HepG2 (cell line): ENCODE measurements at regions not wholly inside any gene's neighbourhood (a gene's known extent, or its start where the extent isn't known, plus 50 kb on each side); places are given as distances from the start of the nearest gene placed in this dataset.

Experiments used
- ATAC-seq: fragments of 200-7000 bp; cut with Tn5 transposase; 3 replicates; pipeline ENCODE4 v1.9.1; 2020; ENCODE audit warnings: mild to moderate bottlenecking, moderate library complexity
- BruUV-seq: library from RNA; stranded (reverse); fragments of 400-500 nt; replicated peaks from 2 replicates; lab custom pipeline; 2021; lab: Mats Ljungman, UMichigan
- CTCF ChIA-PET: fragments of 300-600 bp; formaldehyde crosslinking; extraction: SDS; loops from one replicate; lab custom pipeline; 2021; ENCODE audit warnings: low total read pairs, inconsistent platforms, low intra/inter-chr PET ratio; lab: Yijun Ruan, JAX
- POLR2A ChIA-PET: fragments of 350-600 bp; sonication (Branson Sonifier 250); formaldehyde crosslinking; loops from one replicate; lab custom pipeline; 2020; ENCODE audit warnings: antibody characterized with exemption, inconsistent platforms; lab: Yijun Ruan, JAX
- DNase-seq: peaks from one replicate; pipeline ENCODE4 v3.0.0-alpha.2; 2015; ENCODE audit warnings: low spot score
- FAIRE-seq: peaks from 3 replicates; lab custom pipeline; 2011; peaks lifted over from hg19 to GRCh38; lab: Jason Lieb, UNC
- H2AFZ ChIP-seq: one replicate; pipeline ENCODE4 v1.6.1; 2011; ENCODE audit warnings: low read length, inconsistent platforms
- H3K27ac ChIP-seq: fragments of 300-600 bp; 3 replicates; pipeline ENCODE4 v1.8.0; 2011; ENCODE audit warnings: mixed run types, mild to moderate bottlenecking, mixed read lengths, low read length, inconsistent platforms; ENCODE audit not compliant: insufficient read depth; ENCODE audit errors: extremely low read length
- H3K27me3 ChIP-seq, 2 experiments: fragments of 200-600 bp in 1 of 2; 2 replicates in 1 of 2; 3 replicates in 1 of 2; pipeline versions ENCODE4 v1.6.0 to v1.8.0; 2011; ENCODE audit warnings: low read length in 2 of 2, mild to moderate bottlenecking in 2 of 2, moderate library complexity in 2 of 2, inconsistent platforms in 1 of 2; ENCODE audit not compliant: insufficient read depth in 2 of 2, control insufficient read depth in 1 of 2
- H3K36me3 ChIP-seq, 2 experiments: fragments of 200-600 bp in 1 of 2; replicated peaks in 1 of 2; 2 replicates in 1 of 2; 3 replicates in 1 of 2; pipeline versions ENCODE4 v1.5.1 to v1.8.0; 2011; ENCODE audit warnings: low read length in 2 of 2, inconsistent platforms in 1 of 2; ENCODE audit not compliant: insufficient read depth in 2 of 2, control insufficient read depth in 1 of 2
- H3K4me1 ChIP-seq: 2 replicates; pipeline ENCODE4 v1.5.1; 2012; ENCODE audit warnings: low read length, inconsistent platforms; ENCODE audit not compliant: insufficient read depth
- H3K4me2 ChIP-seq: 2 replicates; pipeline ENCODE4 v1.6.0; 2011; ENCODE audit warnings: low read depth, low read length, inconsistent platforms
- H3K4me3 ChIP-seq, 3 experiments: fragments of 200-600 bp in 1 of 3; sonication (generic), shearing (Covaris generic) in 1 of 3; replicated peaks in 1 of 3; 2 replicates each; pipeline ENCODE4 v1.5.1; 2011 to 2016; ENCODE audit warnings: low read length in 3 of 3, inconsistent platforms in 2 of 3, low read depth in 2 of 3, mild to moderate bottlenecking in 2 of 3, control low read depth in 1 of 3, mixed read lengths in 1 of 3; ENCODE audit not compliant: insufficient read depth in 1 of 3
- H3K79me2 ChIP-seq: one replicate; pipeline ENCODE4 v1.6.1; 2011; ENCODE audit warnings: low read length, inconsistent platforms; ENCODE audit not compliant: insufficient read depth
- H3K9ac ChIP-seq: 2 replicates; pipeline ENCODE4 v1.6.0; 2011; ENCODE audit warnings: mild to moderate bottlenecking, low read depth, low read length, inconsistent platforms; ENCODE audit not compliant: insufficient read depth
- H3K9me3 ChIP-seq: 2 replicates; pipeline ENCODE4 v1.5.1; 2012; ENCODE audit warnings: mild to moderate bottlenecking, low read length
- H4K20me1 ChIP-seq: 2 replicates; pipeline ENCODE4 v1.6.0; 2011; ENCODE audit warnings: inconsistent platforms, mild to moderate bottlenecking, low read length, moderate library complexity; ENCODE audit not compliant: insufficient read depth
- ARID3A ChIP-seq: IDR thresholded peaks from 2 replicates; pipeline ENCODE4 v1.6.1; 2012; ENCODE audit warnings: low read depth, low read length, improper control_type of control experiment
- BCL6 ChIP-seq: IDR thresholded peaks from 2 replicates; pipeline ENCODE4 v1.6.1; 2016; ENCODE audit warnings: missing genetic modification reagents, missing compliant biosample characterization
- ELF3 ChIP-seq: IDR thresholded peaks from 2 replicates; pipeline ENCODE4 v1.6.1; 2016; ENCODE audit warnings: missing genetic modification reagents, missing compliant biosample characterization
- FOXA1 ChIP-seq, 2 experiments: fragments of 450-650 bp in 1 of 2; sonication (generic) in 1 of 2; formaldehyde crosslinking in 1 of 2; IDR thresholded peaks; 2 replicates each; pipeline versions ENCODE4 v1.4.0 to v1.6.1; 2016 to 2020; ENCODE audit warnings: missing genetic modification reagents in 1 of 2
- FOXA3 ChIP-seq: IDR thresholded peaks from 2 replicates; pipeline ENCODE4 v1.6.1; 2016; ENCODE audit warnings: missing genetic modification reagents, missing compliant biosample characterization
- FOXO1 ChIP-seq: sonication (generic); formaldehyde crosslinking; IDR thresholded peaks from 2 replicates; pipeline ENCODE4 v1.4.0; 2020; ENCODE audit warnings: missing genetic modification reagents
- GPN1 ChIP-seq: sonication (generic); formaldehyde crosslinking; IDR thresholded peaks from 2 replicates; pipeline ENCODE4 v1.5.1; 2020; ENCODE audit warnings: missing genetic modification reagents, borderline replicate concordance
- HNRNPLL ChIP-seq: fragments of 200-400 bp; formaldehyde crosslinking; IDR thresholded peaks from 2 replicates; pipeline ENCODE4 v1.6.1; 2017; ENCODE audit warnings: mild to moderate bottlenecking, low read depth, low read length; ENCODE audit not compliant: poor library complexity, severe bottlenecking
- KMT2A ChIP-seq: sonication (generic); formaldehyde crosslinking; IDR thresholded peaks from 2 replicates; pipeline ENCODE4 v1.4.0; 2020; ENCODE audit warnings: missing genetic modification reagents
- NR2F6 ChIP-seq, 2 experiments: IDR thresholded peaks; 2 replicates each; pipeline ENCODE4 v1.6.1; 2016; ENCODE audit warnings: antibody characterized with exemption in 1 of 2, mild to moderate bottlenecking in 1 of 2
- POGZ ChIP-seq: sonication (generic); formaldehyde crosslinking; IDR thresholded peaks from 2 replicates; pipeline ENCODE4 v1.4.0; 2020; ENCODE audit warnings: mild to moderate bottlenecking, missing genetic modification reagents
- TEAD3 ChIP-seq: optimal IDR thresholded peaks from 2 replicates; pipeline ENCODE3; 2016; ENCODE audit warnings: borderline replicate concordance
- ZFP90 ChIP-seq: sonication (generic); formaldehyde crosslinking; IDR thresholded peaks from 2 replicates; pipeline ENCODE4 v1.8.0; 2022; ENCODE audit warnings: missing genetic modification reagents, mild to moderate bottlenecking, inconsistent platforms, borderline replicate concordance
- ZNF354B ChIP-seq: sonication (generic); formaldehyde crosslinking; IDR thresholded peaks from 2 replicates; pipeline ENCODE4 v1.8.0; 2022; ENCODE audit warnings: mild to moderate bottlenecking, missing genetic modification reagents
- ZNF720 ChIP-seq: sonication (generic); formaldehyde crosslinking; IDR thresholded peaks from 2 replicates; pipeline ENCODE4 v1.4.0; 2020; ENCODE audit warnings: missing genetic modification reagents
- ZNF768 ChIP-seq: sonication (generic); formaldehyde crosslinking; IDR thresholded peaks from 2 replicates; pipeline ENCODE4 v1.4.0; 2020; ENCODE audit warnings: missing genetic modification reagents
- ZNF775 ChIP-seq: sonication (generic); formaldehyde crosslinking; IDR thresholded peaks from 2 replicates; pipeline ENCODE4 v1.4.0; 2020; ENCODE audit warnings: missing genetic modification reagents, mild to moderate bottlenecking, moderate library complexity, borderline replicate concordance
- ZNF841 ChIP-seq: sonication (generic); formaldehyde crosslinking; IDR thresholded peaks from 2 replicates; pipeline ENCODE4 v1.8.1; 2023; ENCODE audit warnings: missing genetic modification reagents, borderline replicate concordance
- WGBS: methylation state at CpG from one replicate; pipeline ENCODE4 v1.1.6; 2017; ENCODE audit warnings: low lambda C conversion rate; 5-methylcytosine and 5-hydroxymethylcytosine counted together
- in situ Hi-C: cut with HindIII; loops from 2 replicates; pipeline ENCODE4 v1.10.0; 2017; ENCODE audit warnings: low pct_unique_long_range_greater_than_20kb; ENCODE audit not compliant: extremely low pct_ligation_motif_present
- intact Hi-C: fragments of 100-400 bp; cut with micrococcal nuclease; formaldehyde crosslinking; loops from one replicate; pipeline ENCODE4 v1.10.0; 2022; ENCODE audit not compliant: unreplicated experiment

- 59% methylated on average over 10 of the region's 10 CpGs for WGBS
Measured at GRCh38 chr13:40350283-40350992, 316.0 kb downstream of the FOXO1 start.

GRCh38 chr13:40351537-40352379 lies 314.7 kb downstream of the FOXO1 start:
- in situ Hi-C loops (no loop called here), intact Hi-C loops (no loop called here)
- peak overlapping the region; percentile 33 for H3K9ac ChIP-seq
- no peaks in the 10 kb centered on the region for H3K36me3 ChIP-seq
- peak overlapping the region in 1 of 3 experiments; percentile 35; a peak in 2 of 6 replicates for H3K4me3 ChIP-seq
- H3K4me2 ChIP-seq: peak overlapping the region; percentile 61
- peaks cover 88% of the 10 kb centered on the region for H3K4me1 ChIP-seq
- FAIRE-seq (peak; percentile 26), ATAC-seq (peak; percentile 85), DNase-seq (peak; percentile 62)
- peak overlapping the region; percentile 4 for H2AFZ ChIP-seq
- CTCF ChIA-PET: no interaction called here
- H4K20me1 ChIP-seq: no peaks in the 10 kb centered on the region
- H3K27me3 ChIP-seq: no peaks in the 10 kb centered on the region
- peak overlapping the region; percentile 55 for H3K27ac ChIP-seq
- WGBS: 18% methylated on average over 6 of the region's 9 CpGs
- H3K79me2 ChIP-seq: no peaks in the 10 kb centered on the region
- no peaks in the 10 kb centered on the region for H3K9me3 ChIP-seq
- no TSS peak for BruUV-seq
- POLR2A ChIA-PET: interaction anchor here (1.1 kb wide), 1 partner anchor 15 kb away, joined by 3 read pairs; no protein-coding TSS in a partner anchor
- TF ChIP-seq FOXO1 (CRISPR knock-in tag) (peak; percentile 41; the same call in 1 of the 2 replicates), ZNF775 (no peak), POGZ (CRISPR knock-in tag) (peak; percentile 40; the same call in 1 of the 2 replicates), FOXA3 (CRISPR knock-in tag) (peak; percentile 32; the same call in 1 of the 2 replicates), GPN1 (CRISPR knock-in tag) (no peak), HNRNPLL (no peak), ZNF720 (CRISPR knock-in tag) (no peak), TEAD3 (CRISPR knock-in tag) (peak; percentile 79), ARID3A (no peak), ZNF354B (CRISPR knock-in tag) (0 out of 2 replicates have a peak, but pooled peaks have one; percentile 50), ZNF841 (CRISPR knock-in tag) (no peak), ZFP90 (no peak), KMT2A (CRISPR knock-in tag) (no peak), ELF3 (CRISPR knock-in tag) (peak; percentile 51), ZNF768 (CRISPR knock-in tag) (no peak)

More at GRCh38 chr13:40350283-40350992, 316.0 kb downstream of the FOXO1 start:
- no peak overlapping the region for H3K9ac ChIP-seq
- no peaks in the 10 kb centered on the region for H3K36me3 ChIP-seq
- H3K4me3 ChIP-seq: no peak overlapping the region
- intact Hi-C loops: no loop called here
- no peaks in the 10 kb centered on the region for H4K20me1 ChIP-seq
- in situ Hi-C loops: no loop called here
- no peak overlapping the region for H2AFZ ChIP-seq
- TF ChIP-seq FOXA1 (IDR thresholded peaks at IDR 0.05) (no peak), FOXA1 (CRISPR knock-in tag; IDR thresholded peaks at IDR 0.05) (no peak; the same call in 1 of the 2 replicates), NR2F6 (IDR thresholded peaks at IDR 0.05) (no peak), NR2F6 (CRISPR knock-in tag; IDR thresholded peaks at IDR 0.05) (0 out of 2 replicates have a peak, but pooled peaks have one; percentile 8), BCL6 (CRISPR knock-in tag) (peak; percentile 66)
- no peaks in the 10 kb centered on the region for H3K27me3 ChIP-seq
- no peak overlapping the region for H3K4me2 ChIP-seq
- CTCF ChIA-PET: no interaction called here
- FAIRE-seq (peak; percentile 53), DNase-seq (no peak), ATAC-seq (no peak)
- no peaks in the 10 kb centered on the region for H3K9me3 ChIP-seq
- POLR2A ChIA-PET: no interaction called here
- H3K4me1 ChIP-seq: peaks cover 88% of the 10 kb centered on the region
- H3K27ac ChIP-seq: no peak overlapping the region
- BruUV-seq: no TSS peak
- no peaks in the 10 kb centered on the region for H3K79me2 ChIP-seq
